CD4-positive, alpha-beta T cell treated with Interferon alpha-2 for 1 hour (primary cell): ENCODE measurements at regions not wholly inside any gene's neighbourhood (a gene's known extent, or its start where the extent isn't known, plus 50 kb on each side); places are given as distances from the start of the nearest gene placed in this dataset.
"Not testable (repeated sequence)": the region's sequence is repeated elsewhere in the genome, so short reads cannot be mapped to it uniquely, and the experiment has no call there.

Experiments used
- DNase-seq, 2 donors: peaks; one replicate each; pipeline ENCODE4 v3.0.0-alpha.2; 2020 to 2022

DNA sequence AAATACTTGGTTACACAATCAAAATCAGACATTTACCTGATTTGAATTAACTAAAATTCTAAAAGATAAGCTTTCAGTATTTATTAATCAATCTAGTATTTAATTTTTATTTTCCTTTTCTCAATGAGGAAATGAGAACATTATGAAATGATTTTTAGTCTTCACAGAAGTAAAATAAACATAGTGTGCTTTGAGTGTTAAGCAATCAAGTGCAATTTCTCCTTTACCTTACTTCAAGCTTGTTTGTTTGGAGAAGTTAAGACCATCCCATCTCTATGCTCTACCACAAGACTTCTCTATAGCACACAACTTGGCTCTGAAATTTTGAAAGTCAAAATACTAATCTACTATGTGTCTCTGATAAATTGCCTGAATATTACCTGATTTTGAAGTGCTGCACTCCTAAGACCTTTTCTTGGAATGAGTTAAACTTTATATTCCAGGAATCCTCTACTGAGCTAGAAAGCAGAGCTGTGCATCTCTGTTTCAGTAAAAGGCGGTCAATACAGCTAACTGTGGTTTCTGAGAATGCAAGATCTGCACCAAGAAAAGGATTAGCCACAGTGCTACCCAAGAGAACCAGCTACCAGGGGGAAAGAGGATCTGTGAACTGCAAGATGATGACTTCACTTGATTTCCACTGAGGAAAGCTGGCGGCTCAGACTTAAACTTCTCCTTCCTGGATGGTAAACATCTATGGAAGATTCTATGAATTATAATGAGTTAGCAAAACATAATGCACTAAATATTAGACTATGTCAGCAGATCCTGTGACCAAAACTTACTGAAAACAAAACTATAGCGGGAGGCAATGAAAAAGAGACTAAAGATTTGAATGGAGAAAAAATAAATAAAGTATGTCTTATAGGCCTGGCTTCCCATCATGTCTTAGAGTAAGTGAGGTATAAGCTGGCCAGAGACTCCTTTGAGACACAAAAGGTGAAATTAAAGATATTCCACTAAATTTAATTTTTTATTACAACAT, 358.7 kb downstream of the TUBA3C start:
- not testable (repeated sequence) for DNase-seq

- not testable (repeated sequence) for DNase-seq
Observed at GRCh38 chr13:18773988-18774387, 407.6 kb downstream of the TUBA3C start.

DNA sequence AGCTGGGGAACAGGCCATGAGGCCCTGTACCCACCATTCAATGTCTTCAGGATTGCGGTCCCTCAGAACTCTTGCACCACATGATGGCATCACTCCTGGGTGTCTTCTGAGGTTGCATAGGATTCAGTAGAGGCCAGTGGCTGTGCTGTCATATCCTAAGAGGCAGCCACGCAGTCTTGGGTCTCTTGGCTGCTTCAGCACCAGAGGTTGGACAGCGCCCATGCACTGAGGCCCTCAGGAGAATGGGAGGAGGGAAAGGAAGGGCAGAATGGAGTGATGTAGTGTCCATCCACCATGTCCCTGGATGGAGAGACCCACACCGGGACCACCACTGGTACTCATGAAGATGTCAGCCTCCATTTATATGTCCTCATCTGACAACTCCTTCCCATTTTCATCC, 439.9 kb downstream of the TUBA3C start:
- DNase-seq: not testable (repeated sequence)

DNA sequence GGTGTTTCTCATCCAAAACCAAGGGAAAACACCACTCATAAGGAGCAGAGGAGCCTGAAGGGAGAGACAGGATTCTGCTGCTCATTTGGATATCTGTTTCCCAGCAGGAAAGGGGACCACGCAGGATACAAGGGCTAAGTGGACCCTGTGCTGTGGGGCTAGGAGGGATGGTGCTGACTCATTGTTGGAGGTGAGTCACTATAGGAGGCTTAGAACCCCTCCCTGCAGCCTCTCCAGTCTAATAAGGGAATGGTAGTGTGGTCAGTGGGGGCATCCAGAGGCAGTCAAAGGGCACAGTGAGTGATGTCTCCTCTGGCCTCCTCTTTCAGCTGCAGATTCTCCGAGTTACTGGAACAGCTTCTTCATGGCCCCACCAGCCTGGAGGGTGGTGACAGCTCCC, 442.3 kb downstream of the TUBA3C start:
- no peak for DNase-seq

DNA sequence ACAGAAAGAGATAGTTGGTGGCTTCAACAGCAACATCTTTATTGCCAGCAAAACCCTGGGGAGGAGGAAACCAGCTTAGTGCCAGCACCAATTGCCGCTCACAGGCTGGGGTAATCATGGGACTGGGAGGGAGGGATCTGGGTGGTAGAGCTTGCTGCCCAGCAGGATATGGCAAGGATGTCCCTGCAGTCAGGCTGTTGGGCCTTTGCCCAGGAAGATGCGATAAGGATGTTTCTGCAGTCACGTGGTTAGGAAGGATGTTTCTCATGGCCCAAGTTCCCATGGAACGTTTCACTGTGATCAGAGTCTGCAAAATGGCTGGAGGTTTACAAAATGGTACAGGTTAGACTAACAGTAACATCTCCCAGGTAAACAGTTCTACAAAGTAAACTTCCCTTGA, 443.5 kb downstream of the TUBA3C start:
- not testable (repeated sequence) for DNase-seq

DNA sequence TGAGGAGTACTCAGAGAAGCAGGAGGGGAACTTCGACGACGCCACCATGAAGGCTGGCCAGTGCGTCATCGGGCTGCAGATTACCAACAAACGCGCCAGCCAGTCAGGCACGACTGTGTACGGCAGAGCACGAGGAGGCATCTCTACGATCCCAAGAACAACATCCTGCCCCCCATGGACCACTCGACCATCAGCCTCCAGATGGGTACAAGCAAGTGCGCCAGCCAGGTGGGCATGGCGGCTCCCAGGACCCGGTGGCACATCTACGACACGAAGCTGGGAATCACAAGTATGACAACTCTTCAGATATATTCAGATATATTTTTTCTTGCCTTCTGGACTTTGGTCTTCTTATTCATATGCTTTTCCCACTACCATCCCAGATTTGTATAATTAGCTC, 454.5 kb downstream of the TUBA3C start:
- DNase-seq: not testable (repeated sequence)

DNA sequence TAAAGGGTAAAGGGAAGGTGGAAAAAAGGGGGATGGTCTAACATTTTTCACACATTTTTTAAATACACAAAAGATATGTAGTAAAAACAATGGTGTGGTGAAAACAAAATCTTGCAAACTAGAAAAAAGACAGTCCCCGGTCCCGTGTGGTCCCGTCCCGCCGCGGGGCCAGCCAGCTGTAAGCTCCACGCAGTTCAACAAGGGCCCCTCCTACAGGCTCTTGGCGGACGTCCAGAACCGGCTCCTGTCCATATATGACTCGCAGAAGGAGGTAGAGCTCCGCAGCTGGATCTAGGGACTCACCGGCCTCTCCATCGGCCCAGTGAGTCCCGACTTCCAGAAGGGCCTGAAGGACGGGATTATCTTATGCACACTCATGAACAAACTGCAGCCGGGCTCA, 455.1 kb downstream of the TUBA3C start:
- not testable (repeated sequence) for DNase-seq

DNA sequence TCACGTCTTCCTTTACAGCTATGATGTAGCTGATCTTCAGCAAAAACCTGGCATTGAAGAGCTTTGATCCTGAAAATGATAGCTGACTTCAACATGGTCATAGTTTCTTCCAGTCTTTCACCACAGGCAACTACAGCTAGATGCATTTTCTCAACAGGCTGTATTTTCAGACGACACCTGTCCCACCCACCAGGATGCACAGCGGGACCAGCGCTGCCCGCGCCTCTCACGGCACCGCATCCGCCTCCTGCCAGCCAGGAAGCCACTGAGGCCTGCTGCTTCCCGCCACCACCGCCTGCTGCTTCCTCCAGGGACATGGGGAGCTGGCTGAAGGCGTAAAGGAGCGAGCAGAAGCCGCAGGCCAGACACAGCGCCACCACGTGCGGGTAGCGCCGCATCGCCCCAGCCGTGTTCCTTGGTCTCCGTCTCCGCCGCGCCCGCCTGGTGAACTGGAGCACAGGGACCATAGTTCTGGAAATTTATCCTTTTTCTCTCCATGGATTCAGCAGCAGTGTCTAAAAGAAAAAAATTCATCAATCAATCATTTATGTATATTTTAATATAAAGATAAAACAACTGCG, 456.3 kb downstream of the TUBA3C start:
- DNase-seq: not testable (repeated sequence)

GRCh38 chr13:18714889-18715288, 466.7 kb downstream of the TUBA3C start:
- no peak for DNase-seq

GRCh38 chr13:18710673-18711072, 471.0 kb downstream of the TUBA3C start:
- not testable (repeated sequence) for DNase-seq

- DNase-seq: not testable (repeated sequence)
Observed at GRCh38 chr13:18706538-18706937, 475.1 kb downstream of the TUBA3C start.

- DNase-seq: not testable (repeated sequence)
Observed at GRCh38 chr13:18702464-18703247, 479.0 kb downstream of the TUBA3C start.

- DNase-seq: not testable (repeated sequence)
Observed at GRCh38 chr13:18698332-18698731, 483.3 kb downstream of the TUBA3C start.

GRCh38 chr13:18697851-18698250, 483.8 kb downstream of the TUBA3C start:
- not testable (repeated sequence) for DNase-seq

DNA sequence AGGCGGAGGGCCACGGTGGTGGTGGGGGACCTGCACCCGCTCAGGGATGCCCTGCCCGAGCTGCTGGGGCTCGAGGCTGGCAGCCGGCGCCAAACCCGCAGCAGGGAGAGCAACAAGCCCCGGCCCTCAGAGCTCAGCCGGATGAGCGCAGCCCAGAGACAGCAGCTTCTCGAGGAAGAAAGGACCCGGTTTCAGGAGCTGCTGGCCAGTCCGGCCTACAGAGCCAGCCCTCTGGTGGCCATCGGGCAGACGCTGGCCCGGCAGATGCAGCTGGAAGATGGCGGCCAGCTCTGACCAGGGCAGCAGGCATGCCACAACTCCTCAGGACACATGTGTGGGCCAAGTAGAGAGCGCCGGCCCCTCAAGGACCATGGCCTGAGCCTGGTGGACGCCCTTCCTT, 484.4 kb downstream of the TUBA3C start:
- DNase-seq: not testable (repeated sequence)

- DNase-seq: not testable (repeated sequence)
Observed at GRCh38 chr13:18677403-18677802, 504.2 kb downstream of the TUBA3C start.

DNA sequence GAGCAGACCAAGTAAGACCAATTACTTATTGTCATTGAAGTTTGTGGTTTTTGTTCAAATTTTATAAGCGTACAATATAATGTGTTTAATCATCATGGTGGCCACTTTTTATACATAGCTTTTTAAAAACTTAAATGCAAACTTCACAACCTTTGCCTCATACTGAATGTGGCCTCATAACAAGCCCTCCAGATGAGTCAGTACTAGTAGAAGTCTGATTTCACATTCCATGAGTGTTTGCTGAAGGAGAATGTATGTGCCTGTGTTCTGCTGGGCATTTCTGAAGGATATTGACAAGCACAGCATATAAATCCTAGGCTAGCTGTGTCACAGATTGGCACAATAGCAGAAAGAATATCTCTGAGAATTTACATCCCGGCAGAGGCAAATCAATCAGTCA, 506.4 kb downstream of the TUBA3C start:
- not testable (repeated sequence) for DNase-seq

DNA sequence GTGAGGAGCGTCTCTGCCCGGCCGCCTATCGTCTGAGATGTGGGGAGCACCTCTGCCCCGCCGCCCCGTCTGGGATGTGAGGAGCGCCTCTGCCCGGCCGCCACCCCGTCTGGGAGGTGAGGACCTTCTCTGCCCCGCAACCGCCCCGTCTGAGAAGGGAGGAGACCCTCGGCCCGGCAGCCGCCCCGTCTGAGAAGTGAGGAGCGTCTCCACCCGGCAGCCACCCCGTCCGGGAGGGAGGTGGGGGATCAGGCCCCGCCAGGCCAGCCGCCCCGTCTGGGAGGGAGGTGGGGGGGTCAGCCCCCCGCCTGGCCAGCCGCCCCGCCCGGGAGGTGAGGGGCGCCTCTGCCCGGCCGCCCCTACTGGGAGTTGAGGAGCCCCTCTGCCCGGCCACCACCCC, 507.8 kb downstream of the TUBA3C start:
- DNase-seq: not testable (repeated sequence)

DNA sequence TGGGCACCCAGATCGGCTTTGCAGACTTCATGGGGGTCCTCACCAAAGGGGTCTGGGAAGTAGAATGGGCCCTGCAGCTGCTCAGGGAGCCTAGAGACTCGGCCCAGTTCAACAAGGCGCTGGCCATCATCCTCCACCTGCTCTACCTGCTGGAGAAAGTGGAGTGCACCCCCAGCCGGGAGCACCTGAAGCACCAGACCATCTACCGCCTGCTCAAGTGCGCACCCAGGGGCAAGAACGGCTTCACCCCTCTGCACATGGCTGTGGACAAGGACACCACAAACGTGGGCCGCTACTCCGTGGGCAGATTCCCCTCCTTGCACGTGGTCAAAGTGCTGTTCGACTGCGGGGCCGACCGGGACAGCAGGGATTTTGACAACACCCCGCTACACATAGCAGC, 515.0 kb downstream of the TUBA3C start:
- DNase-seq: not testable (repeated sequence)

DNA sequence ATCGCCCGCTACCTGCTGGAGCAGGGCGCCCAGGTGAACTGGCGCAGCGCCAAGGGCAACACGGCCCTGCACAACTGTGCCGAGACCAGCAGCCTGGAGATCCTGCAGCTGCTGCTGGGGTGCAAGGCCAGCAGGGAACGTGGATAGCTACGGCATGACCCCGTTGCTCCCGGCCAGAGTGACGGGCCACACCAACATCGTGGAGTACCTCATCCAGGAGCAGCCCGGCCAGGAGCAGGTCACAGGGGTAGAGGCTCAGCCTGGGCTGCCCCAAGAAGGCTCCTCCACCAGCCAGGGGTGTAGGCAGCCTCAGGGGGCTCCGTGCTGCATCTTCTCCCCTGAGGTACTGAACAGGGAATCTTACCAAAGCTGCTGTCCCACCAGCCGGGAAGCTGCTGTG, 515.9 kb downstream of the TUBA3C start:
- DNase-seq: not testable (repeated sequence)

DNA sequence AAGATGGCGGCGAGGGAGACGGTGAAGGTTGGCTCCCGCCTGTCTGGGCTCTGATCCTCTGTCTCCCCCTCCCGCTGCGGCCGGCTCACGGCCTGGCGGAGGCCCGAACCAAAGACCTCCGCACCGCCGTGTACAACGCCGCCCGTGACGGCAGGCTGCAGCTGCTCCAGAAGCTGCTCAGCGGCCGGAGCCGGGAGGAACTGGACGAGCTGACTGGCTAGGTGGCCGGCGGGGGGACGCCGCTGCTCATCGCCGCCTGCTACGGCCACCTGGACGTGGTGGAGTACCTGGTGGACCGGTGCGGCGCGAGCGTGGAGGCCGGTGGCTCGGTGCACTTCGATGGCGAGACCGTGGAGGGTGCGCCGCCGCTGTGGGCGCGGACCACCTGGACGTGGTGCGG, 516.5 kb downstream of the TUBA3C start:
- not testable (repeated sequence) for DNase-seq

DNA sequence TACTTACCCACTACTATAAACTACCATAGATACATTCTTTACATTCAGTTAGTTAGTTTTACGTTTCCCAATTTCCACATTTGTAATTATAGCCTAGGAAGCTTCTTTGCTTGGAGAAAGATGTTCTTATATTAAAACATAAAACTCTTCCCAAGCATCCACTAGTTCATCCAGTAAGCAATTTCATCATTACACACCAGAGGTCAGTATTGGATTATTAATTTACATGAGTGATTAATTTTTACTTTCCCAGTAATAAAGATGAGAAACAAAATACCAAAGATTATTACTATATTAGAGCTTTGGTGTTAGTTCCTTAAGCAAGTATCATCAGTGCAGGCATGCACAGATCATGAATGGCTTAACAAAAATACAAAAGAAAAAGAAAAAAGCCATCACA, 518.4 kb downstream of the TUBA3C start:
- DNase-seq: peak in 1 of 2 donors; percentile 5

- peak in 1 of 2 donors; percentile 29 for DNase-seq
Observed at GRCh38 chr13:18643644-18644172, 537.9 kb downstream of the TUBA3C start.
